ENCODE measurements at regions not wholly inside any gene's neighbourhood (a gene's known extent, or its start where the extent isn't known, plus 50 kb on each side); places are given as distances from the start of the nearest gene placed in this dataset.

DNA sequence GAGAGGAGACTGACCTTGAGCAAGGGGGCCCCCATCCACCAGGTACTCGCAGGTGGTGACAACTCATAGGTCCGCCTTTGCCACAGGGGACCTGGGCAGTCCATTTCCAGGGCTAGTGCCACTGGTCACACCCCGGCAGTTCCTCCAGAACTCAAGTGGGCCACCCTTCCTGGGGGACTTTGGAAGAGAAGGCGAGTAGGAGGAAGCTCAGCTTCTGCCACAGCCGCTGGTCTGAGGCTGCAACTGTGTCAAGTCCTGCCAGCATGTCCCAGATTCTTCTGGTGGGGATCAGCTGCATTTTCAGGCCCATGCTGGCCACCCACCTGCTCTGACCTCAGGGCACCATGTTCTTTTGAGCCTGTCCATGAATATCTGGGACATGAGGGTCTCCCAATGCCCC lies 423.9 kb upstream of the MYT1L start:
- no peak for DNase-seq

DNA sequence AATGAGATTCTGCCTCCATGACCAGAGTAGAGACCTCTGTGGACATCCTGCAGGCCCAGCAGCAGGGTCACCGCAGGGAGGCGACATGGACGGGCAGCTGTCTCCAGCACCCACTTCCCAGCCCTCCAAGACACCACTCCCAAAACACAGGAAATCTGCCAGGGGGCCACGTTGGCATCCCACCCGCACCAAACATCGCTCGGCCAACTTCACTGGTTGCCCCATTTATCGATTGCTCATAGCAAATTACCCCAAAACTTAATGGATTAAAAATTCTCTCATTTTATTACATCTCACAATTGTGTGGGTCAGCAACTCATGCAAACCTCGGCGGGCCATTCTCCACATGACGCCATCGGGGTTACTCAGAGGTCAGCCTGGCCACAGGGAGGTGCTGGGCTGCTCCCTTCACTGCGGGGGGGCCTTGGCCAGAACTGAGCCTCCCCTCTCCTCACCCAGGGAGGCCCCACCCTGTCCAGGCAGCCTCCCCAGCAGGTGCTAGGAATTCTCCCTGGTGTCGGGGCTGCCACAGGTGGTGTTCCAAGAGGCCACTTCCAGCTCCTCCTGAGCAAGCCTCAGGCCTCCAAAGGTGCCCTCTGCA lies 420.7 kb upstream of the MYT1L start:
- no peak for DNase-seq

DNA sequence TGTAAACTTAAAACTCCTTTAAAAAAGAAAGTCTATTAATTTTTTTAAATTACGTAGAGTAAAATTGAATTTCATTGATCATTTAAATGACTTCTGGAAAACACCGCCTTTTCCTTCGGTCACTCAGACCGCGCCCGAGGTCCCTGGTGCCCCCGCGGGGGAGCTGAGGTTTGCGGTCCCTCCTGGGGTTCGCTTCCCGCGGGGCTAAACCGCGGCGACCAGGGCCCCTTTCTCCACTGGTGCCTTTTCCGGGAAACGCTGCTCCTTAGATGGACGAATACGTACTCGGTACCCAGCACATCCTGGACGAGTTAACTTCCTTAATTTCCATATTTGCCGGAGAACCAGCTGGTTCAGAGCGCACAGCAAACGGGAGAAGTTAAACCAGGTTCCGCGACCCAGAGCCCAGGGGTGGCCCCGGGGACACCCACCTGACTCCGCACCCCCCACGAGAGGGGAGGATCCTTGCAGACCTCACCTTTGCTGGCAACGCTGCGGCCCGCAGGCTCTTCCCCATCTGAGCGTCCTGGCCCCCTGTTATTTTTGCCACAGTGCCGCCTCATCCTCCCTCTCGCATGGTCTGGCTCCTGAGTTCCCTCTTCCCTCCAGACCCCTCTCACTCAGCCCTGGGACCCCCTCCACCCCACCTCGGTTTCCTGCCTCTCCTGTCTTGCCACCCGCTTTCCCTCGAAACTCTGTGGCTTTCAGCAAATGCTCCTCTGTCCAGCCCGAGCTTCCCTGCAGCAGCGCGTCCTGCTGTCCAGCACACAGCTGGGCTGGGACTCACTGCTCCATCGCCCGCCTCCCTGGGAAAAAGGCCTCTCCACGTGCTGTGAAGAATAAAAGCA lies 420.0 kb upstream of the MYT1L start:
- no peak for DNase-seq

DNA sequence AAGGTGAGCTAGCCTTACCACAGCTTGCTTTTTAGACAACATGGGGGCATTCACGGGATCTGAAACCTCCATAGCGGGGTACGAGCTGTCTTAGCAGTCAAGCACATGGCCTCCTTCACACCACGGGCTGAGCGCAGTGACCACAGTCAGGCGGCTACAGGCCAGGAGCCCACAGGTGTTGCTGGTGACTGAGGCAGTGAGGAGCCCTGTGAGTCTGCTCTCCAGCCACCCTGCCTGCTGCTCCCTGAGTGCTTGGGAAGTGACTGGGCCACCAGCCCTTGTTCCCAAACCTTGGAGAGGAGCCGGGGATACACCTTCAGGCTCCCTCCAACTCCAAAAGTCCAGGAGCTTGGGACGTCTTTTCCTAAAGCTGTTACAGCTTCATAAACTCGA lies 418.1 kb upstream of the MYT1L start:
- DNase-seq: no peak

DNA sequence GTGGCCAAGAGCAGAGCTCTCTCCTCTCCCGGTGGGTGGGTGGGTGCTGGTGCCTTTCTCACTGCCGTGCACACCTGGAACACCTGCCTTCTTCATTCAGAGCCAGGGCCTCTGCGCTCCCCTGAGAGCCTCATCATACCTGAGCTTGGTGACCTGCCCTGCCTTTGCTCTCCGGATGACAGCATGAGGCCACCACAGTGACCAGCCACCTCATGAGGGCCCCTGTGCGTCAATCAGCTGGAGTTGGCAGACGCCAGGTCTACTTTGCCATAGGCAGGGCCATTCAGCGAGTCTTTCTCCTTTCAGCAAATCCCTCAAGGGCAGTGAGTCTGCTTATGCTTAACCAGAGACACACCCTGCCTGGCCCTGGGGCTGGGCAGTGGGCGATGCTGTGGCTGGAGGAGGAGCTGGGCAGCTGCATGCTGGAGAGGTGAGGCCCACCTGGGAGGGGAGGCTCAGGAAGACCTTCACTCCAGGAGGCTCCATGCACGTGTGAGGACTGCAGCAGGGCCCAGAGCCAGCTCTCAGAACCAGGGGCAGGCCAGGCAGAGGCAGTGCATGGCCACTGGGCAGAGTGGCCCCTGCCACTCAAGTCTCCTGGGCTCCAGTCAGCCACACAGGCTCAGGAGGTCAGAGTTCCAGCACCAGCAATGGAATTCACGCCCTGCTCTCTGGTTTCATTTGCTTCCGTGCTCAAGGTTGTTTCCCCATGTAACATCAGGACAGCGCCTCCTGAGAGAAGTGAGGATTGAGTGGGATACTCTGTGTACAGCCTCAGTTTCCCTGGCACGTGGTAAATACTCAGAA lies 417.5 kb upstream of the MYT1L start:
- DNase-seq: no peak

DNA sequence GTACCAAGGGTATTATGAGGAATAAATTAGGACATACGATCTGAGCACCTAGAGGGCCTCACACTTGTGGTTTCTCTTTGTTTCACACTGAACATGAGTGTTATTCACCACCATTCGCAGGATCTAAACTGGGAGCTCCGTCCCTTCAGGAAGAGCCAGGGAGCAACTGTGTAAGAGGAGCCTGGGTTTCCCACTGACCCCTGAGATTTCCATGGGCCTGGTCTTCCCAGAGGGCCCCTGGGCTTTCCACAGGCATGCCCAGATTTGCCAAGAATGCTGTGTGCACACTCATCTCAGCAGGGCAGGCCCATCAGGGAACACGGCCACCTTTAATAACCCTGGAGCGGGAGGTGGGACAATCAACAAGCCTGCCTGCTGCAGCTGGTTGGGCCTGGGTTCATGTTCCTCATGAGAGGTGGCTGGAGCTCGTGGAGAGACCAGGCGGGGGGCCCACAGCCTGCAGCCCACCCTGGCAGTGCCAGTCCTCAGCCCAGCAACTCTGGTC lies 416.8 kb upstream of the MYT1L start:
- no peak for DNase-seq

DNA sequence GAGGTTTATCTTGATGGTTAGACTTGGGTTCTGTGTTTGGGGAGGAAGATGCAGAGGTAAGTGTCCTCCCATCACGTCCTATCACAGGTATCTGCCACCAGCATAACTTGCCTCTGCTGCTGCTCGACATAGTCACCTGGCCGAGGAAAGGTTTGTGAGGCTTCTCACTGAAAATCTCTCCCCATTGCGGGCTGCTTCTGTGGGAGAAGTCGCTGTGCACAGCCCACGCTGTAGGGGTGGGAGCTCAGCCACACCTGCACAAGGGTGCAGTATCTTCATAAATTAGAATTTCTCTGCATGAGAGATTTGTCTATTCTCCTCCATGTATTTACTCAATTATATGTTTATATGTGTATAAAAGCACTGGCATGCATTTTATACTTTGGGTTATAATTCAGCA lies 415.7 kb upstream of the MYT1L start:
- DNase-seq: no peak

DNA sequence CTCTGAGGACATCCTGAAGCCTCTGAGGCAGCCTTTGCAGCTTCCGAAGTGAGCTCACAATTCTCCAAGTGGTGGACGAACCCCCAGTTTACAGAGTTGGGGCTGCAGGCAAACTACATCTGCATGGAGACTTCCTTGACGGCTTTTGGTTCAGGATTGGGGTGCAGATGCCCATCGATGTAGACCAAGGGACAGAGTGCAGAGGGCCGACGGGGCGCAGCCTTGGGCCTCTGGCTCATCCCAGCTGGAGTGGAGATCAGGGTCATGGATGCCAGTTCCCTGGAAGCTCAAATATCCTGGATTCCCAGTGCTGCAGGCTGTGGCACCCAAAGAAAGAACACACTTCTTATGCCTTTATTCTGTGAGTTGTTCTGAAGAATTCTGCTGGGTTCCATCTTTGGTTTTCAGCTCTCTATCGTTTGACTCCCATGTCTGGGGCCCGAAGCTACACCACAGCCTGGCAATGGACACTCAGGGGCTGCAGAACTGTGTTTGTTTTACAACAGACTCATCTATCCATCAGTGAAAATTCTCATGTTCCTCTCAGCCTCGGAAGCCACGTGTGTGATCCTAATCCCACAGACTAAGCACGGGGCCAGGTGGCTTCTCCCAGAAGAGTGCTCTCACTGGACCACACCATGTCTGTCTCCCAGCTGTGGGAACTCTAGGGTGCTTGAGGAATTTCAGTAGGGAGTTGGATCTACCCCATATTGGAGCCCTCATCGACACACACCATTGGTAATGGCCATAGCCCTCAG lies 414.1 kb upstream of the MYT1L start:
- no peak for DNase-seq

DNA sequence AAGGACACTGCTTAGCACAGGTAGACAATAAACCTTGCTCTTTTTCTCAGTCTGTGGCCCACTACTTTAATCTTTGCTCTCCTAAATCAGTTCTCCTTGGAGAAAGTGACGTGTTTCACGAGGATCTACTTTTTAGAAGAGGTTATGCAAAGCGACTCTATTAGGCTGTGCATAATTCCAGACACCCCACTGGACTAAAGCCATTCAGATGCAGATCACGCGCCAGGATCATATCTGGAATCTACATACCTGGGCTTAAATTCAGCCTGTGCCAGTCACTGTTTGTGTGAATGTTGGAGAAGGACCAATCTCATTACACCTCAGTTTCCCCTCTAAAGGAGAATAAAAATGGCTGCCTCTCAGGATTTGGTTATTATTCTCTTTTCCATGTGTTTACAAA lies 413.0 kb upstream of the MYT1L start:
- DNase-seq: no peak

DNA sequence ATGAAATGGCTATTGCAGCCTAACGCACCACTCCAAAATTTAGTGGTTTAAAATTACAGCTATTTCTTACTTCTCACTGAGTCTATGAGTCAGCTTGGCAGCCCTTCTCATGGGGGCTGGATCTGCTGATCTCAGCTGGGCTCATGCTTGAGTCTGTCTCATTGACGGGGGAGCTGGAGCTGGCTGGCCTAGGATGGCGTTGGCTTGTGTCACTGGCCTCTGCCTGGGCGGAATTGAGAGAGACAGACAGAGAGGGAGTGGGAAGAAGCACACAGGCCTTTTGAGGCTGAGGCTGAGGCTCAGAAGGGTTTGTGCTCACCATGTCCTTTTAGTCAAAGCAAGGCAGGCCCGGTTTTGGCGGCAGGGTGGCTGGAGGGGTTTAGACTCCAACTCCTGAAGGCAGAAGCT lies 412.1 kb upstream of the MYT1L start:
- DNase-seq: no peak

DNA sequence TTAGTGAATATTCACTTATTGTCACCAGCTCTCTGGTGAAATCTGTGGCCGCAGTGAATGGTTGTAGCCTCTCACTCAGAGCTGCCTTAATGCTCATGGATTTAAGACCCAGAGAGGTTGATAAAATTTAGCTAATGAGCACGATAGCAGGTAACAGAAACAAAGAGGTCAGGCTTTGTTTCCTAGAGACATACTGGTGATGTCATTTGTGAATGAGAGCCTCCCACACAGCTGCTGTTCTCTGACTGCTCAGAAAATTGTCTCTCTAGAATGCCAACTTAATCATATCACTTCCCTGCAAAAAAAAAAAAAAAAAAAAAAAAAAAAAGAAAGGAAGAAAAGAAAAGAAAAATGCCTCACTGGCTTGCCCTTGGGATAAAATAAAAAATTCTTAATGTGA lies 411.7 kb upstream of the MYT1L start:
- no peak for DNase-seq

DNA sequence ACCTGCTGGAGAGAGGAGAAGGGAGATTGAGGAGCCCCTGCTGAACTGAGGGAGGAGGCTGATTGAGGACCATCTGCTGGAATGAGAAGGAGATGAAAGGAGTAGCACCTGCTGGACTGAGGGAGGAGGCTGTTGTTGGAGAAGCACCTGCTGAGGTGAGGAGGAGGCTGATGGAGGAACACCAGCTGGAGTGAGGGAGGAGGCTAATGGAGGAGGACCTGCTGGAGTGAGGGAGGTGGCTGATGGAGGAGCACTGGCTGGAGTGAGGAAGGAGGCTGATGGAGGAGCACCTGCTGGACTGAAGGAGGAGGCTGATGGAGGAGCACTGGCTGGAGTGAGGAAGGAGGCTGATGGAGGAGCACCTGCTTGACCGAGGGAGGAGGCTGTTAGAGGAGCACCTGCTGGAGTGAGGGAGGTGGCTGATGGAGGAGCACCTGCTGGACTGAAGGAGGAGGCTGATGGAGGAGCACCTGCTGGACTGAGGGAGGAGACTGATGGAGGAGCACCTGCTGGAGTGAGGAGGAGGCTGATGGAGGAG lies 409.2 kb upstream of the MYT1L start:
- no peak for DNase-seq

DNA sequence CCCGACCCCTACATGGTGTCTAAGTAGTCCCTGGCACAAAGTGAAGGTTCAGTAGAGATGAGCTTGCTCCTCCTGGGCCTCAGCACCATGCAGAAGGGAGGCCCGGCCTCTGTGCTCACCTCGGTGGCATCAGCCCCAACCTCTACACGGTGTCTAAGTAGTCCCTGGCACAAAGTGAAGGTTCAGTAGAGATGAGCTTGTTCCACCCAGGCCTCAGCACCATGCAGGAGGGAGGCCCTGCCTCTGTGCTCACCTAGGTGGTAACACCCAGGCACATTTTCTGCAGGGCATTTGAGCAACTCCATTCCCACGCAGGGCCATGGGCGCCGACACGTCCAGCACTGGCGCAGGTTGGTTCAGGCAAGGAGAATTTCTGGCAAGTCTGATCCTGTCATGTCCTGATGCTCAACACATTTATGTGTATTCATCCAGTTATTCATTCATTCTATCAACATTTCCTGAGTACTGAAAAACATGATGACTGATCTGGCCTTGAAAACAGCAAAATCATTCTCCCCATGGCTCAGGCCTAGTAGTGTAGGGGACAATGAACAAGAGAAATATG lies 408.2 kb upstream of the MYT1L start:
- no peak for DNase-seq

DNA sequence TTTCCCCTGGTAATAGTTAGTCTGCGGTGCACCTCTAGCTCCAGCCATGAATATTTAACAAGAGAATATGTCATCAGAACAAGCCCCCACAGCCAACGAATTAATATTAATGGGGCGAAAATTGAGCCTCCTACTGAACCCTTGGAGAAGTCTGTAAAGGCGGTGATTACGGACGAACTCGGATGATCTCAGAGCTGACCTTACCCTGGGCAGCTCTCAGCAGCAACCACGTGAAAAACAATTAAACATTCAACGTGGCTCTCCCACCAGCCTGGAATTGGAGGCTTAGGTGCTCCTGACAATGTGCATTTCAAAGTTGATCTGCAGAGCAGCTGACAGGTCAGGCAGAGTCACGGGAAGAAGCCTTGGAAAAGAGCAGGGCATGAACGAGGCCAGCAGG lies 407.6 kb upstream of the MYT1L start:
- DNase-seq: no peak

DNA sequence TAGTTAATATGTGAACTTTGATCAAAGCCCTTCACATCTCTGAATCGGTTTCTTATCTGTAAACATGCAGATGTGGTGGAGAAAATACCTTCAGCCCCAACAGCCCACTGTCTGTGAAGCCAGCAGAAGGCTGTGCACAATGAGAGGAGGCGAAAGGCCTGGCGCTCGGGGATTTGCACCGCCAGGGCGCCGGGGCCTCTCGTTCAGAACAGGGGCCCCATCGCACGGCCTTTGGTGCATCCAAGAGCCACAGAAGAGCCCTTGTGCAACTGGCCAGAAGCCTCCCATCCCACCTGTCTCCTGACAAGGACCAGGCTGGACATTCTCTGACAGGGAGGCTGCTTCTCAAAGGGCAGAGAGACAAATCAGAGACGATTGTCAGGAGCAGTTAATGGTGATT lies 407.2 kb upstream of the MYT1L start:
- DNase-seq: no peak

DNA sequence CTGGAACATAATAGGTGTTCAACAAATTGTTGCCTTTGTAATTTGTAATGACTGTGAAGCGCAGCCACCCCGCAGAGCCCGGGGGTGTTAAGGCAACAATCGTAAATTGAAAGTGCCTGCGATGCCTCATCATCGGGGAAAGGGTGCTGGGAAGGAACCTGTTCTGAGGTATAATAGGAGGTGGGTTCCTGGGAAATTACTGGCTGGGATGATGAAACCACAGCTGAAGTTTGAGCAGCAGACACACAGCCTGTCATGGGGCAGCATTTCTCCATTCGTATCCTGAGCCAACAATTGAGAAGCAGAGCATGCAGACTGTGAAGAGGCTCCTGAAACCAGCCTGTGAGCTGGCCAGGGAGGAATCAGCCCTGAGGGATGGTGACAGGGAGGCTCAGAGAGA lies 404.0 kb upstream of the MYT1L start:
- no peak for DNase-seq

DNA sequence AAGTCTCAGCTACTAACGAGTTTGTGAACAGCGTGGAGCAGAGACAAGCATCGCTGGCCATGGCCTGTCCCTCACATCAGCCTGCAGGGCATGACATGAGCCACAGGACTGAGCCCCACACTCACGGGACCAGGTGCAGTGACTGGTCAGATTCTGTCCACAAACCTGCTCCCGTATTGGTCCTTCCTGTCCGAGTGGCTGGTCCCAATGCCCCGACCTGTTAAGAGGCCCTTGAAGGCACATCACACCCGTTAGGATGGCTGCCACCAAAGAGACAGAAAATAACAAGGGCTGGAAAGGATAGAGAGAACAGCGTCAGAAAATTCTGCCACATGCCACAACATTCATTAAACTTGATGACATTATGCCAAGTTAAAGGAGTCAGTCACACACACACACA lies 403.2 kb upstream of the MYT1L start:
- no peak for DNase-seq

DNA sequence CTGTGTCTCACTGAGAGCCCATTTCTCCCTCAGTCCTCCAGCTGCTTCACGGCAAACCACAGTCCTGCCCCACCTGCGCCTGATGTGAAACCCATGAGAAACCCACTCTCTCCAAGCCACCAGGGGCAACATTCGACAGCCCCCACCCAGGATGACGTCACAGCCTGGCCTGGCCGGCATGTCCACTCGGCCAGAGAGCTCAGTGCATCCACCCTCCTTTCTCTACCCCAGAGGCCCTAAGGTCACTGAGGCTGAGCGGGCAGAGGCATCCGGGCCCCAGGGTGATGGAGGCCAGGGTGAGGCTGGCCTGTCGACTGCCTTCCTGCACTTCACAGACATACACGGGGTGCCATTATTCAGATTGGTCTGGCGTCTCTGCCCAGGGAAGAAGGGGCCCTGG lies 402.7 kb upstream of the MYT1L start:
- no peak for DNase-seq

DNA sequence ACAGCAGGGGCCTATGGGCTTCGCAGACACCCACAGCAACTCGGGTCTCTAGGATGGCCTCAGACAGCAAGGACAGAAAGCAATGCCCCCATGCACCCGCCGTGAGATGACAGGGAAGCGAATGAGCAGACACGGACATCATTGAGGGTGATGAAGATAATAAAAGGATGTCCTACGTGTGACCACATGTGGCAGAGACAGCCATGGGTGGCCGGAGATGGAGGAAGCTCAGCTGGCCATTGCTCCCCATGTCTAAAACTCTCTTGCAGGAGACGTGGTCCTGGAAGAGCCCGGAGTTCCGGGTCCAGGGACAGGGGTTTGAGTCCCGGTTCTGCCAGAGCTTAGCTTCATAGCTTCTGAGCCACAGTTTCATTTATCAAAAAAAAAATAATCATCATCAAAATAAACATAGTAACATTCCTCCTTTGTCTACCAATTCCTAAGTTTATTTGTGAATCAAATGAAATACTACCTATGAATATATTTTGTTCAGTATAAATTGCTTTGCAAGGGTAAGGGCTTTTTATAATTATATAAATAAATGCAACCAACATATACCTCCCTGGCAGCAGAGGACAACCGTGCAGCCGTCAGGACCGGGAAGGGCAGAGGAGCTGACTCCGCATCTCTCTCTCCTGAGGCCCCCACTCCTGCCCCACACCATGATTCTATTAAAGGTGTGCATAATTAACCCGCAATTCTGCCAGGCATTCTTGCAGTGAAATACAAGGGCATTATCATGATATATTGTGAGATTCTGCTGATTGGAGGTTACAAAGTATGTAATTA lies 401.4 kb upstream of the MYT1L start:
- no peak for DNase-seq

DNA sequence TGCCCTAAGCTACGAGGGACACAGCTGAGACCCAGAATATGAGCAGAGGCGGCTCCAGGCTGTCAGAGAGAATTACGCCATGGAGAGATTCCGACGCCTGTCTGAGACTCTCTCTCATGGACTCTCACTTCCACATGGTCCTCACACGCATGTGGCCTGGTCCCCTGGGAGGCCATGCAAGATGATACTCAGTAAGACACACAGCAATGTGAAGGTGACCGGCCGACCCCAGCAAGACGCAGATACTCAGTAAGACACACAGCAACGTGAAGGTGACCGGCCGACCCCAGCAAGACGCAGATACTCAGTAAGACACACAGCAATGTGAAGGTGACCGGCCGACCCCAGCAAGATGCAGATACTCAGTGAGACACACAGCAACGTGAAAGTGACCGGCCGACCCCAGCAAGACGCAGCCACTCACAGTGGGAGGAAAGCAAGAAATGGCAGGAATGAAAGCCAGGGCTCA lies 400.8 kb upstream of the MYT1L start:
- DNase-seq: no peak

DNA sequence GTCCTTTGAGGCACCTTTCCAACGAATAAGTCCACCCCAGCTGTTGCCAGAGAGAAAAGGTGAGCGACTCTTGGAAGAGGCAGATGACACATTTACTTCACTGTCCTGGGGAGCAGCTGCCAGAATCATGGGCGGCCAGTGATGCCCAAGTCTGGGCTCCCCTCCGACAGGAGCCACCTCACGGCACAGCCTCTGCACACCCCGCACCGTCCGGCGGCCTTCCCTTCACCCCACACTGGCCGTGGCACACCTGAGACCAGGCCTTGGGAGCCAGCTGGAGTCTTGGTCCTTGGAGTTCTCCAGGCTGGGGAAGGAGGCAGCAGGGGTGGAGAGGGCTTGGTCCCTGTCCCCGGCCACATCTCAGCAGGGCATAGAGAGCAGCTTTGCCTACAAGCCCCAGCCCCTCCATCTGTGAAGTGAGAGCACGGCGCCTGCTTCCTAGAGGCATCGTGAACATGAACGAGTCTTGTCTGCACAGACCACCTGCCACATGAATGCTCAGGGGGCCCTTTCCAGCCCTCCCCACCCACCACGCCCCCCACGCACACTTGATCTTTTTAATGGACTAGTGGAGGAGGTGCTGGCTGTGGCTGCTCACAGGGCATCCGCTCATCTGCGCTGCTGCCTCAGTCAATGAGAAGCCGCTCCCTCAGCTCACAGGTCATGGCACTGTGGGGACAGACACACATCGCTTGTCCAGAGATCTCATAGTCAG lies 400.2 kb upstream of the MYT1L start:
- no peak for DNase-seq

Measured in activated CD4-positive, alpha-beta T cell treated with anti-CD3 and anti-CD28 coated beads, Interleukin-10, Interleukin-2, amounts not matched to agents 100 ng/mL and 50 ng/mL, durations not matched to agents 16 hours and 8 hours (primary cell).